Ishikawa (cell line): ENCODE measurements at regions not wholly inside any gene's neighbourhood (a gene's known extent, or its start where the extent isn't known, plus 50 kb on each side); places are given as distances from the start of the nearest gene placed in this dataset.

Experiments used
- CEBPB ChIP-seq: IDR thresholded peaks from 2 replicates; pipeline ENCODE4 v1.6.1; 2012
- CREB1 ChIP-seq: IDR thresholded peaks from 2 replicates; pipeline ENCODE4 v1.6.1; 2012; ENCODE audit warnings: low read depth
- EGR1 ChIP-seq: IDR thresholded peaks from 2 replicates; pipeline ENCODE4 v1.6.1; 2012
- EP300 ChIP-seq: IDR thresholded peaks from 2 replicates; pipeline ENCODE4 v1.6.1; 2012; ENCODE audit warnings: borderline replicate concordance
- FOXM1 ChIP-seq: IDR thresholded peaks from 2 replicates; pipeline ENCODE4 v1.6.1; 2012; ENCODE audit warnings: low read depth, borderline replicate concordance
- MAX ChIP-seq: IDR thresholded peaks from 2 replicates; pipeline ENCODE4 v1.6.1; 2012
- RAD21 ChIP-seq: IDR thresholded peaks from 2 replicates; pipeline ENCODE4 v1.6.1; 2012; ENCODE audit warnings: low read depth
- REST ChIP-seq: IDR thresholded peaks from 2 replicates; pipeline ENCODE4 v1.6.1; 2012; ENCODE audit warnings: low read depth, mild to moderate bottlenecking
- TAF1 ChIP-seq: IDR thresholded peaks from 2 replicates; pipeline ENCODE4 v1.6.1; 2012; ENCODE audit warnings: low read depth, mild to moderate bottlenecking
- USF1 ChIP-seq: IDR thresholded peaks from 2 replicates; pipeline ENCODE4 v1.6.1; 2012
- YY1 ChIP-seq: IDR thresholded peaks from 2 replicates; pipeline ENCODE4 v1.6.1; 2012; ENCODE audit warnings: low read depth

GRCh38 chr4:126899331-126899801 is 733.4 kb upstream of the INTU start:
- TF ChIP-seq RAD21 = no peak
- TF ChIP-seq REST = no peak
- no peak for TF ChIP-seq TAF1
- no peak for TF ChIP-seq EGR1
- TF ChIP-seq USF1 = no peak
- TF ChIP-seq EP300 = no peak
- TF ChIP-seq FOXM1 = no peak
- no peak for TF ChIP-seq CEBPB
- TF ChIP-seq YY1 = no peak
- no peak for TF ChIP-seq MAX
- no peak for TF ChIP-seq CREB1
